KBM-7 (cell line): ENCODE measurements at regions not wholly inside any gene's neighbourhood (a gene's known extent, or its start where the extent isn't known, plus 50 kb on each side); places are given as distances from the start of the nearest gene placed in this dataset.

ENCODE experiments used
- DNase-seq: peaks from one replicate; pipeline ENCODE4 v3.0.0-alpha.2; 2015
- in situ Hi-C: fragments of 300-500 bp; cut with MboI; formaldehyde crosslinking; loops from 2 replicates; pipeline ENCODE4 v1.14.3; 2020; ENCODE audit warnings: low sequenced_read_pairs, low pct_unique_long_range_greater_than_20kb, mixed read lengths

GRCh38 chr6:71171497-71172070 lies 117.0 kb upstream of the OGFRL1 start:
- no peak for DNase-seq
- in situ Hi-C loops: no loop called here

- in situ Hi-C loops: no loop called here
- DNase-seq: no peak
Measured at GRCh38 chr6:71179249-71179885, 109.2 kb upstream of the OGFRL1 start.

GRCh38 chr6:71181565-71181964 lies 107.0 kb upstream of the OGFRL1 start:
- in situ Hi-C loops: no loop called here
- no peak for DNase-seq

GRCh38 chr6:71187141-71187540 lies 101.5 kb upstream of the OGFRL1 start:
- DNase-seq: peak; percentile 3
- in situ Hi-C loops: no loop called here

GRCh38 chr6:71190809-71191208 lies 97.8 kb upstream of the OGFRL1 start:
- peak; percentile 42 for DNase-seq
- in situ Hi-C loops: no loop called here

GRCh38 chr6:71194724-71195123 lies 93.9 kb upstream of the OGFRL1 start:
- no peak for DNase-seq
- in situ Hi-C loops: no loop called here

- in situ Hi-C loops: no loop called here
- DNase-seq: no peak
Measured at GRCh38 chr6:71197267-71197666, 91.3 kb upstream of the OGFRL1 start.

GRCh38 chr6:71197780-71198179 lies 90.8 kb upstream of the OGFRL1 start:
- DNase-seq: no peak
- in situ Hi-C loops: no loop called here

GRCh38 chr6:71198908-71199307 lies 89.7 kb upstream of the OGFRL1 start:
- in situ Hi-C loops: no loop called here
- DNase-seq: no peak

GRCh38 chr6:71199736-71200135 lies 88.9 kb upstream of the OGFRL1 start:
- in situ Hi-C loops: no loop called here
- DNase-seq: no peak

GRCh38 chr6:71203206-71203605 lies 85.4 kb upstream of the OGFRL1 start:
- in situ Hi-C loops: no loop called here

GRCh38 chr6:71204741-71205140 lies 83.9 kb upstream of the OGFRL1 start:
- no peak for DNase-seq
- in situ Hi-C loops: no loop called here

More at GRCh38 chr6:71203206-71203605, 85.4 kb upstream of the OGFRL1 start:
- DNase-seq: no peak

GRCh38 chr6:71205336-71205956 lies 83.2 kb upstream of the OGFRL1 start:
- no peak for DNase-seq
- in situ Hi-C loops: no loop called here

- DNase-seq: no peak
- in situ Hi-C loops: no loop called here
Measured at GRCh38 chr6:71206089-71206488, 82.5 kb upstream of the OGFRL1 start.

- in situ Hi-C loops: no loop called here
- DNase-seq: no peak
Measured at GRCh38 chr6:71209206-71209605, 79.4 kb upstream of the OGFRL1 start.

GRCh38 chr6:71209626-71210025 lies 79.0 kb upstream of the OGFRL1 start:
- in situ Hi-C loops: no loop called here
- DNase-seq: no peak

- in situ Hi-C loops: no loop called here
Measured at GRCh38 chr6:71211799-71212198, 76.8 kb upstream of the OGFRL1 start.

GRCh38 chr6:71220466-71220865 lies 68.1 kb upstream of the OGFRL1 start:
- DNase-seq: no peak
- in situ Hi-C loops: no loop called here

More at GRCh38 chr6:71211799-71212198, 76.8 kb upstream of the OGFRL1 start:
- DNase-seq: no peak

- DNase-seq: no peak
- in situ Hi-C loops: no loop called here
Measured at GRCh38 chr6:71222671-71223070, 65.9 kb upstream of the OGFRL1 start.

- in situ Hi-C loops: no loop called here
- no peak for DNase-seq
Measured at GRCh38 chr6:71224011-71224410, 64.6 kb upstream of the OGFRL1 start.

GRCh38 chr6:71226151-71226550 lies 62.5 kb upstream of the OGFRL1 start:
- no peak for DNase-seq
- in situ Hi-C loops: no loop called here
